ENCODE measurements at regions not wholly inside any gene's neighbourhood (a gene's known extent, or its start where the extent isn't known, plus 50 kb on each side); places are given as distances from the start of the nearest gene placed in this dataset.

DNA sequence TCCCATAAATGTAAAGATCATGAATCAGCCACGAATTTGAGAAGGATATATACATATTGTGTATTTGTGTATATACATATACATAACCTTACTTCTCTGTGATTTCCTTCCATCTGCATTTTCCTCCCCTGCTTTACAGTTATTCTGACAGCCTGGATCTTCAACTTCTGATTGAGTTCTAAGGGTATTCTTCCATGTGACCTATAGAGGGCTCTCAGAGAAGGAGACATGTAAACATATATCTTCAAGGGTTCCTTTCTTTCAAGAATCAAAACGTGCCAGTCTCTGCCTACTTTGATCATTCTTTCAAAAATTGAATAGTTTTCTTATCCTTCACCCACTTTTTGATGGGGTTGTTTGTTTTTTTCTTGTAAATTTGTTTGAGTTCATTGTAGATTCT, 453.7 kb upstream of the POT1 start:
- Mint-ChIP-seq H3K4me3 (no peak overlapping the region), H3K9me3 (peaks cover 7% of the 10 kb centered on the region), H3K27me3 (no peaks in the 10 kb centered on the region), H3K27ac (no peak overlapping the region), H3K36me3 (no peaks in the 10 kb centered on the region), H3K4me1 (no peaks in the 10 kb centered on the region)

DNA sequence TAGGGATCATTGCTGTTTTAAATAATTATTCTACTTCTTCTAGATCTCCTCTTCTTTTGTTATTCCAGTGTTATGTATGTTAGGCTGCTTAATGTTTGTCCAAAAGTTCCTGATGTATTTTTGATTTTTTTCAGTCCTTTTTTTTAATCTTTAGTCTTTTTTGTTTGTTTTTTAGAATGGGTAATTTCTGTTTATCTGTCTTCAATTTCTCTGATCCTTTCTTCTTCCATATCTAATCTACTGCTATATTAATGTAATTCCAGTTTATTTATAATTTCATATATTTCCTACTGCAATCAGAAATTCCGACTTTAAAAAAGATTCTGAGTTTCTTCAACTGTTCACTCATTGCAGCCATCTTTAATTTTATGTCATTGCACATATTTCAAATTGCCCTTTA, 452.8 kb upstream of the POT1 start:
- H3K9me3 Mint-ChIP-seq, result peaks cover 7% of the 10 kb centered on the region
- no peak overlapping the region for H3K27ac Mint-ChIP-seq
- no peak overlapping the region for H3K4me3 Mint-ChIP-seq
- no peaks in the 10 kb centered on the region for H3K36me3 Mint-ChIP-seq
- no peaks in the 10 kb centered on the region for H3K27me3 Mint-ChIP-seq
- H3K4me1 Mint-ChIP-seq, result no peaks in the 10 kb centered on the region

DNA sequence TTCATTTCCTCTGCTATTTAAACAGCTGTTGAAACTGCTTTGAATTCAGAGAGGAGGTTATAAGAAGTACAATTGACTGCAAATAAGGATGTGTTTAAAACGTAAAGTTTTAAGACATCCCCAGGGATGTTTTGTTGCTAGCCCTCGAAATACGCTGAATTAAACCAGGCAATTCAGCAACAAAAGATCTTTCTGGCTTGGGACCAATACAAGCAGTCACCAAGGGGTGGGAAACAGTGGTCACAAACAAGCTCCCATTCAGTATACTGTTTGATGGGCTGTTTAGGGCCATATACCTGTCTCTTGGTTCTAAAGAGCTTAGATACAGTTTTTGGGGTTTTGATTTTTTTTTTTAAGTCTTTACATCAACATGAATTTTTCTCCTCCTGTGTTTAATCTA, 446.3 kb upstream of the POT1 start:
- no peaks in the 10 kb centered on the region for H3K4me1 Mint-ChIP-seq
- H3K27ac Mint-ChIP-seq, result no peak overlapping the region
- H3K36me3 Mint-ChIP-seq, result no peaks in the 10 kb centered on the region
- no peaks in the 10 kb centered on the region for H3K9me3 Mint-ChIP-seq
- no peak overlapping the region for H3K4me3 Mint-ChIP-seq
- H3K27me3 Mint-ChIP-seq, result no peaks in the 10 kb centered on the region

DNA sequence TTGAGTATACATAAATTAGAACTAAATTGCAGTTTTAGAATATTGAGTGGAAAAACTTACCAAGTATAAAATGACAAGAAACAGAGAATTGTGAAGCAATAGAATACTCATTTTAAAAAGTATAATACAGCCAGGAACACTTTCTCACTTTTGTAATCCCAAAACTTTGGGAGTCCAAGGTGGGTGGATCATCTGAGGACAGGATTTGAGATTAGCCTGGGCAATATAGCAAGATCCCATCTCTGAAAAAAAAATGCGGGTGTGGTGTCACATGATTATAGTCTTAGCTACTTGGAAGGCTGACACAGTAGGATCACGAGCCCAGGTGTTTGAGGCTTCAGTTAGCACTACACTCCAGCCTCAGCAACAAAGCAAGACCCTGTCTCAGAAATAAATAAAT, 440.9 kb upstream of the POT1 start:
- no peaks in the 10 kb centered on the region for H3K27me3 Mint-ChIP-seq
- H3K4me1 Mint-ChIP-seq, result no peaks in the 10 kb centered on the region
- H3K9me3 Mint-ChIP-seq, result peaks cover 15% of the 10 kb centered on the region
- H3K4me3 Mint-ChIP-seq, result no peak overlapping the region
- H3K36me3 Mint-ChIP-seq, result no peaks in the 10 kb centered on the region
- H3K27ac Mint-ChIP-seq, result no peak overlapping the region

DNA sequence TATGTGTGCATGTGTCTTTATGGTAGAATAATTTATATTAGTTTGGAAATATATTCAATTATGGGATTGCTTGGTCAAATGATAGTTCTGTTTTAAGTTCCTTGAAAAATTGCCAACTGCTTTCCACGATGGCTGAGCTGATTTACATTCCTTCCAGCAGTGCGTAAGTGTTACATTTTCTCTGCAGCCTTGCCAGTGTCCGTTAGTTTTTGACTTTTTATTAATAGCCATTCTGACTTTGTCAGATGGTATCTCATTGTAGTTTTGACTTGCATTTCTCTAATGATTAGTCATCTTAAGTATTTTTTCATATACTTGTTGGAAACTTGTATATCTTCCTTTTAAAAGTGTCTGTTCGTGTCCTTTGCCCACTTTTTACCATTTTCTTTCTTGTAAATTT, 434.2 kb upstream of the POT1 start:
- Mint-ChIP-seq H3K27me3 (no peaks in the 10 kb centered on the region), H3K36me3 (no peaks in the 10 kb centered on the region), H3K4me1 (no peaks in the 10 kb centered on the region), H3K4me3 (no peak overlapping the region), H3K27ac (no peak overlapping the region), H3K9me3 (peaks cover 19% of the 10 kb centered on the region)

DNA sequence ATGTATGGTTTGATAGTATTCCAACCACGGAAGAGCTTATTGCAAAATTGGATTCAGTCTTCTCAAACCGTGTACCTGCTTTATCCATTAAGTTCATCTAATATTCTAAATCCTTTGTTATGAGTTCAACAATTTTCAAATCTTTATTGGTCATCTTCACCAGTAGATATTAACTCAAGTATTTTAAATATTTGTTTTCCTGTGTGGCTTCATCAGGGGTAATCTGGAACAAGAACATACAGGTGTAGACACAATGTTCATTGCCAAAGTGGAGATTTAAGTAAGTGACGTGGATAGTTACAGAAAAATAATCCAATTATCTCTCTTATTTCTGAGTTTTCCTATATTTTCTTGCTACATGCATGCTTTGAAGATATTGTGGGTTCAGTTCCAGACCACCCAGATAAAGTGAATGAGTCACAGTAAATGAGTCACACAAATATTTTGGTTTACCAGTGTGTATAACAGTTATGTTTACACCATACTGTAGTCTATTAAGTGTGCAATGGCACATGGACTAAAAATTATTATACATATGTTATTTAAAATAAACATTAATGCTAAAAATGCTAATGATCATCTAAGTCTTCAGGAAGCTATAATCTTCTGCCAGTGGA, 429.0 kb upstream of the POT1 start:
- Mint-ChIP-seq H3K36me3 (no peaks in the 10 kb centered on the region), H3K4me1 (no peaks in the 10 kb centered on the region), H3K27me3 (no peaks in the 10 kb centered on the region), H3K27ac (no peak overlapping the region), H3K4me3 (no peak overlapping the region), H3K9me3 (peaks cover 4% of the 10 kb centered on the region)

DNA sequence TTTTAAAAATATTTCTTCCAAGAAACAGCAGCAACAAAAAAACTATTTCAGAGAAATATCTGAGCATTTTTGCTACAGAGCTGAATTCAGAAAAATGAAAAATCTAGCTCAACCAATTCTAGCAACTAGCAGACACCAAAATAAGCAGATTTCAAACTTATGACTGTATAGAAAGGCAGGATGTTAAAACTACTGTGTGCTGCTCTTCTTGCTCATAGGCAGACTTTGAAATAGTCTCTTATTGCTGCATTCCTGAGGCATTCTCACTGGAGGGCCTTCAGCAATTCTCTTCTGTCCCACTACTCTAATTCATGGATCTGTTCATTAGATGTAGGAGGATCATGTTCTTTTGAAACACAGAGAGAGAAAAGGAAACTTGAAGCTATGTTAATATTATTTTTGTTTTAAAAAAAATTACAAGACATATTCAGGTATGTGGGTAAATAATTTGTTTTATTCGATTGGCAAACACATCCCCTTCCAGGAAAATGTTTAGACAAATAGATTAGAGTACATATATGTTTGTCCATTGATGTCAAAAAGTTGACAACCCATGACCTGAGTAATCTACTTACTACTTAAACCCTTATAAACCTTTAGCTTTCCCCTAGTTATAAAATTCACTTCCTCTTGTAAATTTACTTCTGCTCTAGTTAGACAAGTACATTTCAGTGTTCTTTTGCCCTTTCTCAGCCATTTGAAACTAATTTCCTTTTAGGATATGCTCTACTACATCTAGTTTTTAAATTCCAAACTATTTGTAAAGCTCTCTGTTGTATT, 428.2 kb upstream of the POT1 start:
- Mint-ChIP-seq H3K27ac (no peak overlapping the region), H3K36me3 (no peaks in the 10 kb centered on the region), H3K9me3 (peaks cover 6% of the 10 kb centered on the region), H3K27me3 (no peaks in the 10 kb centered on the region), H3K4me1 (no peaks in the 10 kb centered on the region), H3K4me3 (no peak overlapping the region)

DNA sequence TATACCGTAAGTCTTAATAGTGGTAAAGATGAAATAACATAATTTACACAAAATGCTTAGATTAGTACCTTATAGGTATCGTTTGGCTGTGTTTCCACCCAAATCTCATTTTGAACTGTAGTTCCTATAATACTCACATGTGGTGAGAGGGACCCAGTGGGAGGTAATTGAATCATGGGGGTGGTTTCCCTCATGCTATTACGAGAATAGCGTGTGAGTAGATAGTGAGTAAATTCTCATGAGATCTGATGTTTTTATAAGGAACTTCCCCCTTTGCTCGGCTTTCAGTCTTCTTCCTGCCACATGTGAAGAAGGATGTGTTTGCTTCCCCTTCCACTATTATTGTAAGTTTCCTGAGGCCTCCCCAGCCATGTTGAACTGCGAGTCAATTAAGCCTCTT, 426.3 kb upstream of the POT1 start:
- H3K4me1 Mint-ChIP-seq, result no peaks in the 10 kb centered on the region
- H3K36me3 Mint-ChIP-seq, result no peaks in the 10 kb centered on the region
- no peak overlapping the region for H3K27ac Mint-ChIP-seq
- H3K9me3 Mint-ChIP-seq, result peaks cover 6% of the 10 kb centered on the region
- no peak overlapping the region for H3K4me3 Mint-ChIP-seq
- H3K27me3 Mint-ChIP-seq, result no peaks in the 10 kb centered on the region

DNA sequence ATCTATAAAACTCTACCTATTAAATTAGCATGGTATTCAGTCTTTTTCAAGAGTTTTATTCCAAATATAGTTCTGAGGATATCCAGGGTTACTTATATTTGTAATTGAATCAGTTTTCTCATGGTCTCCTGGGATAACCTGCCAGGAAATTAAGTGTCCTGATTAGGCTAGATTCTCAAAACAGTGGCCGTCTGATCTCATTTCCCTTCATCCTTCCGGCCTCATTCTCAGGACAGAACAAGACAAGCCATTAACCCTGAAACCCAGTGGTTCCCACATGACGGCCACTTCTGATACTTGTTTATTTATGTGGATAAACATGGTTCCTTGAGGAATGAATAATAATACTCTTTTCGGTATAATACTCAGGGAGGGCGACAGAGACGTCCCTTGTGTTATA, 417.6 kb upstream of the POT1 start:
- Mint-ChIP-seq H3K27ac (no peak overlapping the region), H3K4me3 (no peak overlapping the region), H3K27me3 (no peaks in the 10 kb centered on the region), H3K36me3 (no peaks in the 10 kb centered on the region), H3K9me3 (no peaks in the 10 kb centered on the region), H3K4me1 (no peaks in the 10 kb centered on the region)

DNA sequence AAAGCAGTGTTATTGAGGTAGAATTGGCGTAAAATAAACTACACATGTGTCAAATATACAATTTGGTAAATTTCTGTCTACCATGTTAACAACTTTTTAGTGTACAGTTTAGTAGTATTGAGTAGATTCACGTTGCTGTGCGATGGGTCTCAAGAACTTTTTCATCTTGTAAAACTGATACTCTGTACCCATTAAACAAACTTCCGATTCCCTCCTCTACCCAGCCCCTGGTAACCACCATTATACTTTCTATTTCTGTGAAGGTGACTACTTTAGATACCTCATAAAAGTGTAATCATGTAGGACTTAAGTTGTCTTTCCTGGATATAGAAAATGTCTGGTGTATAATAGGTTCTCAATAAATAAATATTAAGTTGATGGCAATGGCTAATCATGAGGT, 408.5 kb upstream of the POT1 start:
- Mint-ChIP-seq H3K36me3 (no peaks in the 10 kb centered on the region), H3K27me3 (no peaks in the 10 kb centered on the region), H3K9me3 (no peaks in the 10 kb centered on the region), H3K4me1 (no peaks in the 10 kb centered on the region), H3K4me3 (no peak overlapping the region), H3K27ac (no peak overlapping the region)

DNA sequence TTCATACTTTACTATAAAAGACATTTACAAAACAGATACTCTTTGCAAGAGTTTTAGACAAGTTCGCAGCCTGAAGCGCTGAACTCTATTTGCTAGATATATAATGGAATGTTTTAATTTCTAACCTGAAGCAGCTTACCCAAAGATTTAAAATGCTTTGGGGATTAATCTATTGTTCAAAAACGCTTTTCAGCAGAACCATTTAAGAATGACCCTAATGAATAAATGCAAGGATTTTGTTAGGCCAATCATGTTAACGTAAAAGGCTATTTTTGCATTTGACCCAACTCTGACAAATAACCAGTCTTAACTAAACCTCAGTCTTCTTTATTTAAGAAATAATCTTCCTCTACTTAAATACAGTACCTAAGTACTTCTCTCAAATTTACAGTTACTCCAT, 406.7 kb upstream of the POT1 start:
- no peaks in the 10 kb centered on the region for H3K27me3 Mint-ChIP-seq

DNA sequence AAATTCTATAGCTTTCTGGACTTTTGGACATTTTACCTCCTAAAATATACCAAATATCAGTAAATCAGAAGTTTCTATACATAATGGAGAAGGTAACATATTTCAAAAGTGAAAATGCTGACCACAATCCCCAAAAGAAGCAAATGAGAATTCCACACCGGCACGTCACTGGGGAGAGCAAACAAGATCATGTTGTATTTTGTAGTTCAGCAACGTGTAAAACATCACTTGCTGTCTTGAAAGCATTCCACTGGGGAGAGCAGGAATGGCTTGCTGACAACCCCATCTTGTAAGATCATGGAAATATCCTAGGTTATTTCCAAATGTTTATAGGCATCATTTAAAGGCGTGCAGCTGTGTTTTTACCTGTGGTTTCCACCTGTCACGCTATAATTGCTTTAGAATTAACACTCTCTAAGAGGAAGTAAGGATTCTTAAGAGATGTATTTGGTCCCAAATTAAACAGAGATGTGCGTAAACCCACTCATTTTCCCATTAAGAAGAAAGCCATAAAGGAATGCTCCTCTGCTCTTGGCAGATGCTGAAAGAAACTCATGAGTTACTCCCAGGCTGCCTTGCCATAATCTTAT, 397.1 kb upstream of the POT1 start:
- Mint-ChIP-seq H3K27me3 (no peaks in the 10 kb centered on the region), H3K36me3 (no peaks in the 10 kb centered on the region), H3K27ac (no peak overlapping the region), H3K9me3 (peaks cover 10% of the 10 kb centered on the region), H3K4me3 (no peak overlapping the region), H3K4me1 (no peaks in the 10 kb centered on the region)

More for the DNA sequence above, 406.7 kb upstream of the POT1 start:
- Mint-ChIP-seq H3K27ac (no peak overlapping the region), H3K4me1 (no peaks in the 10 kb centered on the region), H3K4me3 (no peak overlapping the region), H3K9me3 (peaks cover 3% of the 10 kb centered on the region), H3K36me3 (no peaks in the 10 kb centered on the region)

DNA sequence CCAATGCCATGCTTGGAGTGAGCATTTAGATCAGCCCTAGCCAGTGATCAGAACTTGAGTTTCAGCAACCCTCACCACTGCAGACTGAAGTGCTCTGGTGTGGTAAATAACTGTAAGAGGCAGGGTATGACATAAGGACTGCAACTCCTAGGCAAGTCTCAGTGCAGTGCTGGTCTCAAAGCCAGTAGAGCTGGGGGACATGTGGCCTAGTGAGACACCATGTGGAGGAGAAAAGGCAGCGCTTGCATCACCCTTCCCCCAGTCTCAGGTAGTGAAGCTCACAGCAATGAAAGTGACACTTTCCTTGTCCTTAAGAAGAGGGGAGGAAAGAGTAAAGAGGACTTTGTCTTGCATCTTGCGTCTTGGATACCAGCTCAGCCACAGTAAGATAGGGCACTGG, 386.8 kb upstream of the POT1 start:
- Mint-ChIP-seq H3K4me3 (no peak overlapping the region), H3K27ac (no peak overlapping the region), H3K27me3 (no peaks in the 10 kb centered on the region), H3K9me3 (no peaks in the 10 kb centered on the region), H3K4me1 (no peaks in the 10 kb centered on the region), H3K36me3 (no peaks in the 10 kb centered on the region)

DNA sequence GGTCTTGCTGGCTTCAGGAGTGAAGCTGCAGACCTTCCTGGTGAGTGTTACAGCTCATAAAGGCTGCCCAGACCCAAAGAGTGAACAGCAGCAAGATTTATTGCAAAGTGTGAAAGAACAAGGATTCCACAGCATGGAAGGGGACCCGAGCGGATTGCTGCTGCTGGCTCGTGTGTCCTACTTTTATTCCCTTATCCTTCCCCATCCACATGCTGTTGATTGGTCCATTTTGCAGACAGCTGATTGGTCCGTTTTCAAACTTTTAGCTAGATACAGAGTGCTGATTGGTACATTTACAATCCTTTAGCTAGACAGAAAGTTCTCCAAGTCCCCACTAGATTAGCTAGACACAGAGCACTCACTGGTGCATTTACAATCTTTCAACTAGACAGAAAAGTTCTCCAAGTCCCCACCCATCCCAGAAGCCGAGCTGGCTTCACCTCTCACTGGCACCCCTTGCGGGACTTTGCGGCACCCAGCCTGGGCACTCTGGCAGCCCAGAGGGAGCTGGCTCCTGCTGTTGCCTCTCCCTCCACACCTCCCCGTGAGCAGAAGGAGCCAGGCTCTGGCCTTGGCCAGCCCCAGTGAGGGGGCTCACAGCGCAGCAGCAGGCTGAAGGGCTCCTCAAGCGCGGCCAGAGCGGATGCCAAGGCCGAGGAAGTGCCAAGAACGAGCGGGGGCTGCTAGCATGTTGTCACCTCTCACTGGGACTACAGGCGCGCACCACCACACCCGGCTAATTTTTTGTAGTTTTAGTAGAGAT, 369.6 kb upstream of the POT1 start:
- H3K4me3 Mint-ChIP-seq, result no peak overlapping the region

DNA sequence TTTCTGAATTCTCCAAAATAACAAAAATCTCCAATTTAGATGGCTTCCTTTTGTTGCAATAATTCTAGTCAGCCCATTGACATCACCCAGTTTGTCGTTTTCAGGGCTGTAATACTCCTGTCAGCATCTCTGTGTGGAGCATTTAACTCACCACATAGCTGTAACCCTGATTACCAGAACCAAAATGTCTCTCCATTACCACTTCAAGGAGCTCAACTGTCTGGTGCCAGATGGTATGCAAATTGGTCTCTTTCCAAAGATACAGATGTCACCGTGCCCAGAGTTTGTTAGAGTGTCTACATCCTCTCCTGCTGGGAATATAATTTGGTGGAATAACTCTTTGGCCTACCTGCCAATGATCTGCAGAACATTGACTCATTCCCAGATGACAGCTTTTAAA, 350.3 kb upstream of the POT1 start:
- no peaks in the 10 kb centered on the region for H3K36me3 Mint-ChIP-seq
- H3K27ac Mint-ChIP-seq, result no peak overlapping the region
- no peaks in the 10 kb centered on the region for H3K4me1 Mint-ChIP-seq
- no peak overlapping the region for H3K4me3 Mint-ChIP-seq
- no peaks in the 10 kb centered on the region for H3K27me3 Mint-ChIP-seq
- H3K9me3 Mint-ChIP-seq, result no peaks in the 10 kb centered on the region

More for the DNA sequence above, 369.6 kb upstream of the POT1 start:
- Mint-ChIP-seq H3K36me3 (no peaks in the 10 kb centered on the region), H3K27ac (no peak overlapping the region), H3K9me3 (no peaks in the 10 kb centered on the region), H3K4me1 (no peaks in the 10 kb centered on the region), H3K27me3 (no peaks in the 10 kb centered on the region)

DNA sequence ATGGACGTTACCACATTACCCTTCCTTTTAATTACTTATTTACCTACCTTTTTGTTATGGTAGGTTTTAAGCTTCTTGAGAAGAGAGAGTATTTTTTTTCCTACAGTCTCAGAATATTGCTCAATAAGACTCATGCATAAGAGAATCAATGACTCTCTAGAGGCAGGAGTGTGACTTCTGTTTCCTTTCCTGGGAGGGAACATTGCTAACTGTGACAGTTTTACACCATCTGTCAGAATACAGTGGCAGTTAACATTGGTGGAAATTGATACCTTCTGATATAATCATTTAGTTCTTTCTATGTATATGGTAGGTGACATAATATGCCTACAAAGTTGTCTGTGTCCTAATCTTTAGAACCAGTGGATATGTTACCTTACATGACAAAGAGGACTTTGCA, 348.7 kb upstream of the POT1 start:
- Mint-ChIP-seq H3K4me1 (no peaks in the 10 kb centered on the region), H3K9me3 (peaks cover 5% of the 10 kb centered on the region), H3K27ac (no peak overlapping the region), H3K27me3 (no peaks in the 10 kb centered on the region), H3K36me3 (no peaks in the 10 kb centered on the region), H3K4me3 (no peak overlapping the region)
